ENCODE measurements at regions not wholly inside any gene's neighbourhood (a gene's known extent, or its start where the extent isn't known, plus 50 kb on each side); places are given as distances from the start of the nearest gene placed in this dataset.

DNA sequence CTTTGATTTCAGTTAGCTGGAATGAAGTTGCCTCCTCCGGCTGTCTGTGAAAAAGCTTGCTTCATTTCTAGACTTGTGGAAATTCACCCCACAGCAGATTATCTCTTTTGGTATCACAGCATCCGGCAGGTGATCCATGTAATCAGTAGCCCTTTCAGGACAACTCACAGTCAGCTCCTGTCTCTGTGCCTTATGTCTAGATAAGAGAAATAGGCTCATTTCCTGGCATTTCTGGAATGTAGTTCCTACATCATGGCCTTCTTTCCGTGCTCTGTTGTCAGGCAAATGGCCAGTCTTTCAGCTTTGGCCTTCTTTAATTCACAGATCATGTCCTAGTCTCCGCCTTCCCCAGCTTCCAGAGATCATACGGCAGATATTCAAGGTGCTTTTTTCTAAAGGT is 455.4 kb downstream of the NUP35 start:
- Histone ChIP-seq H3K9ac (no peak overlapping the region), H2AFZ (ENCODE audit: low read depth) (no peak overlapping the region), H3K36me3 (replicated peaks in 1 of 2; ENCODE audit: control insufficient read depth in 1 of 2, insufficient read depth in 2 of 2, low read length in 1 of 2) (no peaks in the 10 kb centered on the region), H3K4me1 (ENCODE audit: control insufficient read depth in 1 of 2, insufficient read depth in 2 of 2, low read depth in 1 of 2, low read length in 1 of 2) (no peaks in the 10 kb centered on the region; a peak in 1 of 4 replicates), H3K27ac (ENCODE audit: low read depth in 2 of 2, low read length in 1 of 2) (no peak overlapping the region), H4K20me1 (ENCODE audit: insufficient read depth) (no peaks in the 10 kb centered on the region), H3F3A (replicated peaks; ENCODE audit: insufficient read depth) (no peaks in the 10 kb centered on the region), H3K79me2 (ENCODE audit: insufficient read depth) (no peaks in the 10 kb centered on the region), H3K27me3 (ENCODE audit: insufficient read depth) (no peaks in the 10 kb centered on the region), H3K9me2 (no peaks in the 10 kb centered on the region), H3K4me3 (ENCODE audit: low read depth in 2 of 2, low read length in 1 of 2) (no peak overlapping the region), H3K4me2 (no peak overlapping the region), H3K9me3 (no peaks in the 10 kb centered on the region)
- WGBS (ENCODE audit: low lambda C conversion rate), result 54% methylated on average over 5 of the region's 5 CpGs
- POLR2A ChIA-PET, result no interaction called here
- no peak for DNase-seq
- CTCF ChIA-PET, result no interaction called here
- TF ChIP-seq GABPA (IDR thresholded peaks at IDR 0.05; ENCODE audit: low read depth) (no peak), ZBTB33 (IDR thresholded peaks at IDR 0.05; ENCODE audit: borderline replicate concordance, low read depth) (no peak), TAF1 (IDR thresholded peaks at IDR 0.05; ENCODE audit: borderline replicate concordance, low read depth, low read length) (no peak), TCF12 (IDR thresholded peaks at IDR 0.05) (no peak), MXI1 (IDR thresholded peaks at IDR 0.05; ENCODE audit: low read depth, low read length) (no peak), RCOR1 (IDR thresholded peaks at IDR 0.05; ENCODE audit: low read length) (no peak), FOSL2 (IDR thresholded peaks at IDR 0.05; ENCODE audit: borderline replicate concordance, low read depth) (no peak), TEAD4 (IDR thresholded peaks at IDR 0.05; ENCODE audit: borderline replicate concordance, insufficient read depth) (no peak)

GRCh38 chr2:183592271-183592670 is 468.0 kb downstream of the NUP35 start:
- H2AFZ ChIP-seq (ENCODE audit: low read depth), result no peak overlapping the region
- no peaks in the 10 kb centered on the region for H3K36me3 ChIP-seq (replicated peaks in 1 of 2; ENCODE audit: control insufficient read depth in 1 of 2, insufficient read depth in 2 of 2, low read length in 1 of 2)
- no peaks in the 10 kb centered on the region for H3K27me3 ChIP-seq (ENCODE audit: insufficient read depth)
- H4K20me1 ChIP-seq (ENCODE audit: insufficient read depth), result no peaks in the 10 kb centered on the region
- H3K4me3 ChIP-seq (ENCODE audit: low read depth in 2 of 2, low read length in 1 of 2), result no peak overlapping the region
- no peaks in the 10 kb centered on the region for H3F3A ChIP-seq (replicated peaks; ENCODE audit: insufficient read depth)
- no peak overlapping the region for H3K27ac ChIP-seq (ENCODE audit: low read depth in 2 of 2, low read length in 1 of 2)
- no peaks in the 10 kb centered on the region for H3K79me2 ChIP-seq (ENCODE audit: insufficient read depth)
- TF ChIP-seq SIN3A (IDR thresholded peaks at IDR 0.05; ENCODE audit: borderline replicate concordance, low read depth, low read length), result no peak
- no peak for TF ChIP-seq ZBTB33 (IDR thresholded peaks at IDR 0.05; ENCODE audit: borderline replicate concordance, low read depth)
- TF ChIP-seq USF2 (IDR thresholded peaks at IDR 0.05; ENCODE audit: borderline replicate concordance, low read depth, low read length), result no peak
- TF ChIP-seq SMC3 (IDR thresholded peaks at IDR 0.05; ENCODE audit: low read depth, low read length), result no peak
- no peak for TF ChIP-seq JUND (IDR thresholded peaks at IDR 0.05)
- no peak for TF ChIP-seq EP300 (IDR thresholded peaks at IDR 0.05; ENCODE audit: borderline replicate concordance in 1 of 2, low read depth in 1 of 2, low read length in 1 of 2)
- DNase-seq, result no peak
- CTCF ChIA-PET, result no interaction called here
- no peak overlapping the region for H3K4me2 ChIP-seq
- H3K9me2 ChIP-seq, result no peaks in the 10 kb centered on the region
- no peak overlapping the region for H3K9ac ChIP-seq
- H3K9me3 ChIP-seq, result no peaks in the 10 kb centered on the region
- WGBS (ENCODE audit: low lambda C conversion rate), result 63% methylated on average over 4 of the region's 4 CpGs
- POLR2A ChIA-PET, result no interaction called here
- peaks cover 0 to 2% of the 10 kb centered on the region in 2 experiments; a peak in 2 of 4 replicates for H3K4me1 ChIP-seq (ENCODE audit: control insufficient read depth in 1 of 2, insufficient read depth in 2 of 2, low read depth in 1 of 2, low read length in 1 of 2)

All from SK-N-SH (cell line).